ENCODE measurements at regions not wholly inside any gene's neighbourhood (a gene's known extent, or its start where the extent isn't known, plus 50 kb on each side); places are given as distances from the start of the nearest gene placed in this dataset.

DNA sequence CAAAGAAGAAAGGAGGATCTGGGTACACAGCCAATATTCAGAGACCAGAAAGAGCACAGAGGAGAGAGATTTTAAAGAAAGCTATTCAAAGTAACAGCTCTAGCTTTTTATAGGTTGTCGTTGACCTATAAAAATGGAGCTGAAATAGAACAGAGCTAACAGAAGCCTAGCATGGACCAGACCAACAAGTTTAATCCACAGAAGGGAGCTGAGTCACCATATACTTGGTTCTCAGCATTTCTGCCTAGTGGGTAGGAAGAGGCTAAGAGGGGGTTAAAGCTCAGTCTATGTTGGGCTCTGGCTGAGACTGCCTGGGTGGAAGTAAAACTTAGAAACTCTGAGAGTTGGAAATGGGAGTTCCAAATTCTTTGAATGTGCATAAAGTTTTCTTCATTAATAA, 678.0 kb upstream of the CDH2 start:
- no peak for TF ChIP-seq EZH2 (IDR thresholded peaks at IDR 0.05)
- TF ChIP-seq, protein P1, sequence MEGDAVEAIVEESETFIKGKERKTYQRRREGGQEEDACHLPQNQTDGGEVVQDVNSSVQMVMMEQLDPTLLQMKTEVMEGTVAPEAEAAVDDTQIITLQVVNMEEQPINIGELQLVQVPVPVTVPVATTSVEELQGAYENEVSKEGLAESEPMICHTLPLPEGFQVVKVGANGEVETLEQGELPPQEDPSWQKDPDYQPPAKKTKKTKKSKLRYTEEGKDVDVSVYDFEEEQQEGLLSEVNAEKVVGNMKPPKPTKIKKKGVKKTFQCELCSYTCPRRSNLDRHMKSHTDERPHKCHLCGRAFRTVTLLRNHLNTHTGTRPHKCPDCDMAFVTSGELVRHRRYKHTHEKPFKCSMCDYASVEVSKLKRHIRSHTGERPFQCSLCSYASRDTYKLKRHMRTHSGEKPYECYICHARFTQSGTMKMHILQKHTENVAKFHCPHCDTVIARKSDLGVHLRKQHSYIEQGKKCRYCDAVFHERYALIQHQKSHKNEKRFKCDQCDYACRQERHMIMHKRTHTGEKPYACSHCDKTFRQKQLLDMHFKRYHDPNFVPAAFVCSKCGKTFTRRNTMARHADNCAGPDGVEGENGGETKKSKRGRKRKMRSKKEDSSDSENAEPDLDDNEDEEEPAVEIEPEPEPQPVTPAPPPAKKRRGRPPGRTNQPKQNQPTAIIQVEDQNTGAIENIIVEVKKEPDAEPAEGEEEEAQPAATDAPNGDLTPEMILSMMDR (IDR thresholded peaks at IDR 0.05), result no peak
